ENCODE measurements at regions not wholly inside any gene's neighbourhood (a gene's known extent, or its start where the extent isn't known, plus 50 kb on each side); places are given as distances from the start of the nearest gene placed in this dataset.

- intact Hi-C loops (cut with DNase I, micrococcal nuclease): no loop called here
- Histone ChIP-seq H3K4me1 (ENCODE audit: insufficient read depth, low read length) (no peaks in the 10 kb centered on the region), H3K9me3 (ENCODE audit: control insufficient read depth in 1 of 2, insufficient read depth in 1 of 2, low read length in 2 of 2) (peaks cover 0 to 7% of the 10 kb centered on the region in 2 experiments), H3K36me3 (ENCODE audit: insufficient read depth, low read length) (no peaks in the 10 kb centered on the region), H3K27ac (ENCODE audit: low read depth in 1 of 2, low read length in 2 of 2) (no peak overlapping the region), H3K4me3 (ENCODE audit: low read length) (no peak overlapping the region), H3K27me3 (ENCODE audit: control insufficient read depth in 1 of 2, insufficient read depth in 2 of 2, low read length in 2 of 2) (no peaks in the 10 kb centered on the region)
- Mint-ChIP-seq H3K4me3 (no peak overlapping the region), H3K9me3 (peaks cover 2% of the 10 kb centered on the region), H3K36me3 (ENCODE audit: low read depth) (no peaks in the 10 kb centered on the region), H3K27ac (no peak overlapping the region), H3K4me1 (ENCODE audit: low read depth) (no peaks in the 10 kb centered on the region), H3K27me3 (no peaks in the 10 kb centered on the region)
- no peak for ATAC-seq (ENCODE audit: poor library complexity)
- TF ChIP-seq CTCF (IDR thresholded peaks at IDR 0.05): no peak
- DNase-seq: no peak
- POLR2A ChIA-PET: no interaction called here
- CTCF ChIA-PET: no interaction called here
These were observed 295.3 kb upstream of the SLITRK3 start for GRCh38 chr3:165491487-165491886.

- Mint-ChIP-seq H3K4me3 (no peak overlapping the region), H3K9me3 (no peaks in the 10 kb centered on the region), H3K27me3 (no peaks in the 10 kb centered on the region), H3K36me3 (ENCODE audit: low read depth) (no peaks in the 10 kb centered on the region), H3K4me1 (ENCODE audit: low read depth) (no peaks in the 10 kb centered on the region), H3K27ac (no peak overlapping the region)
- ATAC-seq (ENCODE audit: poor library complexity) (no peak), DNase-seq (no peak)
- H3K27me3 ChIP-seq (ENCODE audit: control insufficient read depth in 1 of 2, insufficient read depth in 2 of 2, low read length in 2 of 2): no peaks in the 10 kb centered on the region
- no peaks in the 10 kb centered on the region for H3K4me1 ChIP-seq (ENCODE audit: insufficient read depth, low read length)
- no peak overlapping the region for H3K4me3 ChIP-seq (ENCODE audit: low read length)
- POLR2A ChIA-PET: no interaction called here
- CTCF ChIA-PET: no interaction called here
- no peaks in the 10 kb centered on the region for H3K36me3 ChIP-seq (ENCODE audit: insufficient read depth, low read length)
- no peak for TF ChIP-seq CTCF (IDR thresholded peaks at IDR 0.05)
- H3K27ac ChIP-seq (ENCODE audit: low read depth in 1 of 2, low read length in 2 of 2): no peak overlapping the region
- no peaks in the 10 kb centered on the region for H3K9me3 ChIP-seq (ENCODE audit: control insufficient read depth in 1 of 2, insufficient read depth in 1 of 2, low read length in 2 of 2)
- intact Hi-C loops (cut with DNase I, micrococcal nuclease): no loop called here
These were observed 280.3 kb upstream of the SLITRK3 start for GRCh38 chr3:165476399-165477060.

- Histone ChIP-seq H3K36me3 (ENCODE audit: insufficient read depth, low read length) (no peaks in the 10 kb centered on the region), H3K4me1 (ENCODE audit: insufficient read depth, low read length) (no peaks in the 10 kb centered on the region), H3K4me3 (ENCODE audit: low read length) (no peak overlapping the region), H3K27me3 (ENCODE audit: control insufficient read depth in 1 of 2, insufficient read depth in 2 of 2, low read length in 2 of 2) (no peaks in the 10 kb centered on the region), H3K27ac (ENCODE audit: low read depth in 1 of 2, low read length in 2 of 2) (no peak overlapping the region), H3K9me3 (ENCODE audit: control insufficient read depth in 1 of 2, insufficient read depth in 1 of 2, low read length in 2 of 2) (peaks cover 0 to 4% of the 10 kb centered on the region in 2 experiments)
- ChIA-PET CTCF (no interaction called here), POLR2A (no interaction called here)
- no peaks in the 10 kb centered on the region for H3K36me3 Mint-ChIP-seq (ENCODE audit: low read depth)
- DNase-seq (no peak), ATAC-seq (ENCODE audit: poor library complexity) (no peak)
- H3K4me3 Mint-ChIP-seq: no peak overlapping the region
- no peak for TF ChIP-seq CTCF (IDR thresholded peaks at IDR 0.05)
- intact Hi-C loops (cut with DNase I, micrococcal nuclease): no loop called here
- H3K9me3 Mint-ChIP-seq: peaks cover 15% of the 10 kb centered on the region
- no peaks in the 10 kb centered on the region for H3K4me1 Mint-ChIP-seq (ENCODE audit: low read depth)
- H3K27me3 Mint-ChIP-seq: no peaks in the 10 kb centered on the region
- H3K27ac Mint-ChIP-seq: no peak overlapping the region
These were observed 270.7 kb upstream of the SLITRK3 start for GRCh38 chr3:165466856-165467255.

Data from CD4-positive, alpha-beta T cell (primary cell).